ENCODE measurements at regions not wholly inside any gene's neighbourhood (a gene's known extent, or its start where the extent isn't known, plus 50 kb on each side); places are given as distances from the start of the nearest gene placed in this dataset.

DNA sequence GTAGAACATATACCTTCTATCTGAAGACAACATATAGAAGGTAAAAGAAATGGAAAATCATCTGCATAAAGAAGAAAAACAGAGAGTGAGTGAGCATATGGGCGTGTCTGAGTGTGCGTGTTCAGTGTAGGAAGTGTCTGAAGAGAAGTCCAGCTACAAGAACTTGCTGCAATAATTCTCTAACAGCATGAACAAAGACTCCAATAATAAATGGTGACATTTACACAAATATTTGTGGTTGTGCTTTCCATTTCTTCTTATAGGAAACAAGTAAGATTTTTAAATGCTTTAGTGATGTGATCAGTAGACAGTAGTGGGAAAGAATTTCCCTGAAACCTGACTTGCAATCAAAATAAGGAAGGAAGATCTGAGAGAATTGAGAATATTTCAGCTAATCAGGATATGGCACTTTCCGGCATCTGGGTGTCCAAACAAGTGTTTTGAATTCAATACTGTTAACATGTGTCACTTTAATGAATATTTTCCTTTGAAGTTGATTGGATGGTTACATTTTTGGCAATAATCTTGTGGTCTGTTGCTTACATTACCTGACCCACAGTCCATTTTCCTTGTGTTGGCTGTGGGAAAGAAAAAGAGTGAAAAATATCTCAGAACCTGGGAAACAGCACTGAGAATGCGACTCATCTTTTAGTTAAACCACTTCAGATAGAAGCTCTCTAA, 154.0 kb downstream of the TGFB2 start:
- Histone ChIP-seq H3K36me3 (no peaks in the 10 kb centered on the region), H3K27ac (no peak overlapping the region), H3K9me3 (no peaks in the 10 kb centered on the region), H3K27me3 (no peaks in the 10 kb centered on the region), H3K4me3 (no peak overlapping the region), H3K4me1 (ENCODE audit: insufficient read depth) (peaks cover 1% of the 10 kb centered on the region)
- no peak for TF ChIP-seq POLR2A (IDR thresholded peaks at IDR 0.05)
- TF ChIP-seq EP300 (IDR thresholded peaks at IDR 0.05) = no peak
- TF ChIP-seq, protein P1, sequence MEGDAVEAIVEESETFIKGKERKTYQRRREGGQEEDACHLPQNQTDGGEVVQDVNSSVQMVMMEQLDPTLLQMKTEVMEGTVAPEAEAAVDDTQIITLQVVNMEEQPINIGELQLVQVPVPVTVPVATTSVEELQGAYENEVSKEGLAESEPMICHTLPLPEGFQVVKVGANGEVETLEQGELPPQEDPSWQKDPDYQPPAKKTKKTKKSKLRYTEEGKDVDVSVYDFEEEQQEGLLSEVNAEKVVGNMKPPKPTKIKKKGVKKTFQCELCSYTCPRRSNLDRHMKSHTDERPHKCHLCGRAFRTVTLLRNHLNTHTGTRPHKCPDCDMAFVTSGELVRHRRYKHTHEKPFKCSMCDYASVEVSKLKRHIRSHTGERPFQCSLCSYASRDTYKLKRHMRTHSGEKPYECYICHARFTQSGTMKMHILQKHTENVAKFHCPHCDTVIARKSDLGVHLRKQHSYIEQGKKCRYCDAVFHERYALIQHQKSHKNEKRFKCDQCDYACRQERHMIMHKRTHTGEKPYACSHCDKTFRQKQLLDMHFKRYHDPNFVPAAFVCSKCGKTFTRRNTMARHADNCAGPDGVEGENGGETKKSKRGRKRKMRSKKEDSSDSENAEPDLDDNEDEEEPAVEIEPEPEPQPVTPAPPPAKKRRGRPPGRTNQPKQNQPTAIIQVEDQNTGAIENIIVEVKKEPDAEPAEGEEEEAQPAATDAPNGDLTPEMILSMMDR (IDR thresholded peaks at IDR 0.05) = no peak
- WGBS, 3 donors = 13 to 20% (median 19%) methylated on average over 4 of the region's 4 CpGs
- intact Hi-C loops (cut with DNase I) = no loop called here
- no peak for DNase-seq

DNA sequence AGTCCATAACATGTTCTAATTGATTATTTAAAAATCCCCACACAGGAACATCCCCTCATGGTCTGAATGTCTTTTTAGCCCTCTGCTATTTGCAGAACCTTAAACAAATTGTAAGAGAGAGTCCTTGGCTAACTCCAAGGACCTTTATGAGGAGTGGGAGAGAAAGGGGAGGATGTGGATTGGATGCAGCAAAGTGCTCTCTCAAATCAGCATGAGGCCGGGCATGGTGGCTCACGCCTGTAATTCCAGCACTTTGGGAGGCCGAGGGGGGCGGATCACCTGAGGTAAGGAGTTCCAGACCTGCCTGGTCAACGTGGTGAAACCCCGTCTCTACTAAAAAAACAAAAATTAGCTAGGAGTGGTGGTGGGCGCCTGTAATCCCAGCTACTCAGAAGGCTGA, 154.8 kb downstream of the TGFB2 start:
- intact Hi-C loops (cut with DNase I) = no loop called here
- Histone ChIP-seq H3K4me3 (no peak overlapping the region), H3K9me3 (no peaks in the 10 kb centered on the region), H3K27me3 (no peaks in the 10 kb centered on the region), H3K36me3 (no peaks in the 10 kb centered on the region), H3K27ac (no peak overlapping the region), H3K4me1 (ENCODE audit: insufficient read depth) (peaks cover 1% of the 10 kb centered on the region)
- WGBS, 3 donors = 89 to 92% (median 91%) methylated on average over 7 of the region's 7 CpGs
- TF ChIP-seq POLR2A (IDR thresholded peaks at IDR 0.05) (no peak), EP300 (IDR thresholded peaks at IDR 0.05) (no peak)
- TF ChIP-seq, protein P1 (IDR thresholded peaks at IDR 0.05) = no peak
- no peak for DNase-seq

DNA sequence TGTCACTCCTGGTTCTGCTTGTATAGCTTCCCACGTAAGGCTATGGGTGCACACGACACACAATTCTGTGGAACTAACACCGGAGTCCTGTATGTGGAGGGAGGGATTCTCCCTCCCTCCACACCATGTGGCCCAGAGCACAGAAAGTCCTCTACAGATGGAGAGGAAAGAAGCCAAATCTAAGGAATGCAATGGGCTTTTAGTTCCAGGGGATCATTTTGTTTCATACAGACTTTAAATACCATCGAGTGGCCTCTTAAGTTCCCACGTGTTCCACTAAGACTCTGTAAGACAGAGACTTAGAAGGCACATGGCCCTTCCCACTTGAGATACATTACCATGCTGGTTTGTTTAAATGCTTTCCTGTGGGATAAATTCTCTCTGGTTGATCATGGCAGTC, 156.0 kb downstream of the TGFB2 start:
- WGBS, 3 donors = 44 to 50% (median 45%) methylated on average over 5 of the region's 5 CpGs
- peaks cover 1% of the 10 kb centered on the region for H3K4me1 ChIP-seq (ENCODE audit: insufficient read depth)
- H3K9me3 ChIP-seq = no peaks in the 10 kb centered on the region
- intact Hi-C loops (cut with DNase I) = no loop called here
- H3K4me3 ChIP-seq = no peak overlapping the region
- no peaks in the 10 kb centered on the region for H3K36me3 ChIP-seq
- no peak for DNase-seq
- no peaks in the 10 kb centered on the region for H3K27me3 ChIP-seq
- TF ChIP-seq POLR2A (IDR thresholded peaks at IDR 0.05) (no peak), EP300 (IDR thresholded peaks at IDR 0.05) (no peak)
- TF ChIP-seq, protein P1 (IDR thresholded peaks at IDR 0.05) = no peak
- no peak overlapping the region for H3K27ac ChIP-seq

DNA sequence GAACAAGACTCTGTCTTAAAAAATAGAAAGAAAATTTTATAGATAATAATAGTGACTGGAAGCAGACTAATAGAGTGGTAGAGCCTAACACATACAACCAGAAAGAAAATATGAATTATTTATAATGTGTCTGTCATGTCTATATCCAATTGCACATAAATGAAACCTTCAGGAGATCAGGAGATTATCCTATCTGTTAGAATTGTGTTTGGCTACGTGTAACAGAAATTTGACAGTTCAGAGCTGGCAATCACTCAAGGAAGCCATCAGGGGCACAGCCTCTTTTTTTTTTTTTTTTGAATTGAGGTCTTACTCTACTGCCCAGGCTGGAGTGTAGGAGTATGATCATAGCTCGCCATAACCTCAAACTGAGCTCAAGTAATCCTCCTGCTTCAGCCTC, 157.2 kb downstream of the TGFB2 start:
- H3K36me3 ChIP-seq = no peaks in the 10 kb centered on the region
- intact Hi-C loops (cut with DNase I) = no loop called here
- no peaks in the 10 kb centered on the region for H3K9me3 ChIP-seq
- no peaks in the 10 kb centered on the region for H3K27me3 ChIP-seq
- no peak for DNase-seq
- H3K4me3 ChIP-seq = no peak overlapping the region
- WGBS, 3 donors = 93 to 96% (median 93%) methylated on average over 2 of the region's 2 CpGs
- peaks cover 1% of the 10 kb centered on the region for H3K4me1 ChIP-seq (ENCODE audit: insufficient read depth)
- TF ChIP-seq POLR2A (IDR thresholded peaks at IDR 0.05) (no peak), EP300 (IDR thresholded peaks at IDR 0.05) (no peak)
- TF ChIP-seq, protein P1 (IDR thresholded peaks at IDR 0.05) = no peak
- H3K27ac ChIP-seq = no peak overlapping the region

Data from ovary (tissue), 7 donors.